Activated T-cell treated with anti-CD3 and anti-CD28 coated beads, Interleukin-2, amount 50 U/mL, for 48 hours (primary cell): ENCODE measurements at regions not wholly inside any gene's neighbourhood (a gene's known extent, or its start where the extent isn't known, plus 50 kb on each side); places are given as distances from the start of the nearest gene placed in this dataset.

ENCODE experiments used
- DNase-seq, 2 experiments: peaks; one replicate each; pipeline ENCODE4 v3.0.0-alpha.2; 2020

- DNase-seq, result no peak
These were observed 101.1 kb upstream of the MEF2C start for GRCh38 chr5:88984040-88984439.

GRCh38 chr5:88979726-88980125, 96.7 kb upstream of the MEF2C start:
- no peak for DNase-seq

GRCh38 chr5:88979244-88979643, 96.3 kb upstream of the MEF2C start:
- DNase-seq, result peak in 1 of 2 experiments; percentile 22

GRCh38 chr5:88976914-88977313, 93.9 kb upstream of the MEF2C start:
- DNase-seq, result no peak

GRCh38 chr5:88967633-88968585, 84.9 kb upstream of the MEF2C start:
- DNase-seq, result no peak

GRCh38 chr5:88964831-88965230, 81.8 kb upstream of the MEF2C start:
- DNase-seq, result no peak

GRCh38 chr5:88957013-88957412, 74.0 kb upstream of the MEF2C start:
- no peak for DNase-seq

- DNase-seq, result no peak
These were observed 73.4 kb upstream of the MEF2C start for GRCh38 chr5:88956416-88956815.

- DNase-seq, result no peak
These were observed 72.4 kb upstream of the MEF2C start for GRCh38 chr5:88955403-88955802.

- DNase-seq, result no peak
These were observed 71.5 kb upstream of the MEF2C start for GRCh38 chr5:88954511-88954910.

- DNase-seq, result no peak
These were observed 70.1 kb upstream of the MEF2C start for GRCh38 chr5:88952996-88953643.

GRCh38 chr5:88952344-88952743, 69.4 kb upstream of the MEF2C start:
- DNase-seq, result no peak

GRCh38 chr5:88951457-88951856, 68.5 kb upstream of the MEF2C start:
- no peak for DNase-seq

GRCh38 chr5:88948746-88949600, 66.0 kb upstream of the MEF2C start:
- no peak for DNase-seq

GRCh38 chr5:88944751-88945531, 62.0 kb upstream of the MEF2C start:
- no peak for DNase-seq

GRCh38 chr5:88941581-88941980, 58.6 kb upstream of the MEF2C start:
- DNase-seq, result no peak

GRCh38 chr5:88940713-88941112, 57.7 kb upstream of the MEF2C start:
- DNase-seq, result no peak

- DNase-seq, result no peak
These were observed 56.3 kb upstream of the MEF2C start for GRCh38 chr5:88939300-88939699.

- no peak for DNase-seq
These were observed 55.5 kb upstream of the MEF2C start for GRCh38 chr5:88938488-88938887.

GRCh38 chr5:88937406-88937805, 54.4 kb upstream of the MEF2C start:
- DNase-seq, result no peak

- no peak for DNase-seq
These were observed 51.5 kb upstream of the MEF2C start for GRCh38 chr5:88934439-88934838.
